Dendritic cell treated with granulocyte-macrophage colony-stimulating factor and Interleukin-4, amounts not matched to agents 40 ng/mL and 50 ng/mL, for 4 days (primary cell): ENCODE measurements at regions not wholly inside any gene's neighbourhood (a gene's known extent, or its start where the extent isn't known, plus 50 kb on each side); places are given as distances from the start of the nearest gene placed in this dataset.

Experiments
- H3K27ac Mint-ChIP-seq: one replicate; pipeline ENCODE4 v1.8.0; 2022; ENCODE audit warnings: mild to moderate bottlenecking, mixed read lengths
- H3K27me3 Mint-ChIP-seq: one replicate; pipeline ENCODE4 v1.8.0; 2022; ENCODE audit warnings: mild to moderate bottlenecking, mixed read lengths
- H3K36me3 Mint-ChIP-seq: one replicate; pipeline ENCODE4 v1.8.0; 2022; ENCODE audit warnings: low read depth, mixed read lengths
- H3K4me1 Mint-ChIP-seq: one replicate; pipeline ENCODE4 v1.8.0; 2022; ENCODE audit warnings: low read depth, mixed read lengths
- H3K4me3 Mint-ChIP-seq: one replicate; pipeline ENCODE4 v1.8.0; 2022; ENCODE audit warnings: mild to moderate bottlenecking, moderate library complexity, mixed read lengths
- H3K9me3 Mint-ChIP-seq: one replicate; pipeline ENCODE4 v1.8.0; 2022; ENCODE audit warnings: mixed read lengths
- intact Hi-C: fragments of 100-400 bp; cut with micrococcal nuclease; formaldehyde crosslinking; loops from one replicate; pipeline ENCODE4 v1.15.0; 2022

- H3K4me1 Mint-ChIP-seq = no peaks in the 10 kb centered on the region
- H3K27ac Mint-ChIP-seq = no peak overlapping the region
- H3K36me3 Mint-ChIP-seq = no peaks in the 10 kb centered on the region
- no peaks in the 10 kb centered on the region for H3K27me3 Mint-ChIP-seq
- peaks cover 10% of the 10 kb centered on the region for H3K9me3 Mint-ChIP-seq
- intact Hi-C loops = no loop called here
- H3K4me3 Mint-ChIP-seq = no peak overlapping the region
Observed at GRCh38 chr1:177753655-177754054, 216.2 kb downstream of the SEC16B start.

GRCh38 chr1:177748080-177748801 is 221.6 kb downstream of the SEC16B start:
- Mint-ChIP-seq H3K36me3 (no peaks in the 10 kb centered on the region), H3K27me3 (no peaks in the 10 kb centered on the region), H3K4me3 (no peak overlapping the region), H3K9me3 (peaks cover 5% of the 10 kb centered on the region), H3K27ac (no peak overlapping the region), H3K4me1 (no peaks in the 10 kb centered on the region)
- intact Hi-C loops = no loop called here

GRCh38 chr1:177746155-177746554 is 223.7 kb downstream of the SEC16B start:
- no peak overlapping the region for H3K4me3 Mint-ChIP-seq
- peaks cover 5% of the 10 kb centered on the region for H3K9me3 Mint-ChIP-seq
- H3K27ac Mint-ChIP-seq = no peak overlapping the region
- no peaks in the 10 kb centered on the region for H3K36me3 Mint-ChIP-seq
- no peaks in the 10 kb centered on the region for H3K27me3 Mint-ChIP-seq
- H3K4me1 Mint-ChIP-seq = no peaks in the 10 kb centered on the region
- intact Hi-C loops = no loop called here

- Mint-ChIP-seq H3K36me3 (no peaks in the 10 kb centered on the region), H3K4me3 (no peak overlapping the region), H3K27me3 (no peaks in the 10 kb centered on the region), H3K4me1 (no peaks in the 10 kb centered on the region), H3K27ac (no peak overlapping the region), H3K9me3 (peaks cover 5% of the 10 kb centered on the region)
- intact Hi-C loops = no loop called here
Observed at GRCh38 chr1:177744906-177745305, 225.0 kb downstream of the SEC16B start.

GRCh38 chr1:177741476-177741875 is 228.4 kb downstream of the SEC16B start:
- Mint-ChIP-seq H3K27ac (no peak overlapping the region), H3K9me3 (peaks cover 5% of the 10 kb centered on the region), H3K27me3 (no peaks in the 10 kb centered on the region), H3K4me3 (no peak overlapping the region), H3K36me3 (no peaks in the 10 kb centered on the region), H3K4me1 (no peaks in the 10 kb centered on the region)
- intact Hi-C loops = no loop called here

- peaks cover 1% of the 10 kb centered on the region for H3K9me3 Mint-ChIP-seq
- intact Hi-C loops = no loop called here
- no peaks in the 10 kb centered on the region for H3K36me3 Mint-ChIP-seq
- no peak overlapping the region for H3K4me3 Mint-ChIP-seq
- no peak overlapping the region for H3K27ac Mint-ChIP-seq
- H3K4me1 Mint-ChIP-seq = no peaks in the 10 kb centered on the region
- H3K27me3 Mint-ChIP-seq = no peaks in the 10 kb centered on the region
Observed at GRCh38 chr1:177739780-177740179, 230.1 kb downstream of the SEC16B start.

GRCh38 chr1:177737456-177737855 is 232.4 kb downstream of the SEC16B start:
- intact Hi-C loops = no loop called here
- Mint-ChIP-seq H3K4me1 (no peaks in the 10 kb centered on the region), H3K27me3 (no peaks in the 10 kb centered on the region), H3K9me3 (peaks cover 1% of the 10 kb centered on the region), H3K36me3 (no peaks in the 10 kb centered on the region), H3K27ac (no peak overlapping the region), H3K4me3 (no peak overlapping the region)

- no peaks in the 10 kb centered on the region for H3K27me3 Mint-ChIP-seq
- H3K4me1 Mint-ChIP-seq = no peaks in the 10 kb centered on the region
- intact Hi-C loops = no loop called here
- no peaks in the 10 kb centered on the region for H3K36me3 Mint-ChIP-seq
- H3K4me3 Mint-ChIP-seq = no peak overlapping the region
- no peak overlapping the region for H3K27ac Mint-ChIP-seq
- peaks cover 8% of the 10 kb centered on the region for H3K9me3 Mint-ChIP-seq
Observed at GRCh38 chr1:177732178-177732577, 237.7 kb downstream of the SEC16B start.

- Mint-ChIP-seq H3K27me3 (no peaks in the 10 kb centered on the region), H3K9me3 (peaks cover 30% of the 10 kb centered on the region), H3K27ac (no peak overlapping the region), H3K36me3 (no peaks in the 10 kb centered on the region), H3K4me1 (no peaks in the 10 kb centered on the region), H3K4me3 (no peak overlapping the region)
- intact Hi-C loops = no loop called here
Observed at GRCh38 chr1:177729646-177730045, 240.2 kb downstream of the SEC16B start.

GRCh38 chr1:177723533-177723932 is 246.3 kb downstream of the SEC16B start:
- no peak overlapping the region for H3K4me3 Mint-ChIP-seq
- no peaks in the 10 kb centered on the region for H3K4me1 Mint-ChIP-seq
- intact Hi-C loops = no loop called here
- H3K9me3 Mint-ChIP-seq = peaks cover 73% of the 10 kb centered on the region
- H3K27ac Mint-ChIP-seq = no peak overlapping the region
- H3K27me3 Mint-ChIP-seq = no peaks in the 10 kb centered on the region
- H3K36me3 Mint-ChIP-seq = no peaks in the 10 kb centered on the region

- no peak overlapping the region for H3K4me3 Mint-ChIP-seq
- H3K4me1 Mint-ChIP-seq = no peaks in the 10 kb centered on the region
- intact Hi-C loops = no loop called here
- no peaks in the 10 kb centered on the region for H3K36me3 Mint-ChIP-seq
- H3K27me3 Mint-ChIP-seq = no peaks in the 10 kb centered on the region
- H3K27ac Mint-ChIP-seq = no peak overlapping the region
- H3K9me3 Mint-ChIP-seq = peaks cover 43% of the 10 kb centered on the region
Observed at GRCh38 chr1:177710696-177711620, 258.9 kb downstream of the SEC16B start.

GRCh38 chr1:177708406-177708805 is 261.5 kb downstream of the SEC16B start:
- no peak overlapping the region for H3K4me3 Mint-ChIP-seq

GRCh38 chr1:177706977-177707376 is 262.9 kb downstream of the SEC16B start:
- intact Hi-C loops = no loop called here
- Mint-ChIP-seq H3K27me3 (no peaks in the 10 kb centered on the region), H3K4me1 (no peaks in the 10 kb centered on the region), H3K4me3 (no peak overlapping the region), H3K36me3 (no peaks in the 10 kb centered on the region), H3K9me3 (peaks cover 16% of the 10 kb centered on the region), H3K27ac (no peak overlapping the region)

More at GRCh38 chr1:177708406-177708805, 261.5 kb downstream of the SEC16B start:
- intact Hi-C loops = no loop called here
- no peaks in the 10 kb centered on the region for H3K36me3 Mint-ChIP-seq
- H3K9me3 Mint-ChIP-seq = peaks cover 26% of the 10 kb centered on the region
- no peak overlapping the region for H3K27ac Mint-ChIP-seq
- no peaks in the 10 kb centered on the region for H3K27me3 Mint-ChIP-seq
- no peaks in the 10 kb centered on the region for H3K4me1 Mint-ChIP-seq

- Mint-ChIP-seq H3K27ac (no peak overlapping the region), H3K4me1 (no peaks in the 10 kb centered on the region), H3K9me3 (peaks cover 8% of the 10 kb centered on the region), H3K36me3 (no peaks in the 10 kb centered on the region), H3K4me3 (no peak overlapping the region), H3K27me3 (no peaks in the 10 kb centered on the region)
- intact Hi-C loops = no loop called here
Observed at GRCh38 chr1:177705839-177706238, 264.0 kb downstream of the SEC16B start.
